ENCODE measurements at regions not wholly inside any gene's neighbourhood (a gene's known extent, or its start where the extent isn't known, plus 50 kb on each side); places are given as distances from the start of the nearest gene placed in this dataset.

DNA sequence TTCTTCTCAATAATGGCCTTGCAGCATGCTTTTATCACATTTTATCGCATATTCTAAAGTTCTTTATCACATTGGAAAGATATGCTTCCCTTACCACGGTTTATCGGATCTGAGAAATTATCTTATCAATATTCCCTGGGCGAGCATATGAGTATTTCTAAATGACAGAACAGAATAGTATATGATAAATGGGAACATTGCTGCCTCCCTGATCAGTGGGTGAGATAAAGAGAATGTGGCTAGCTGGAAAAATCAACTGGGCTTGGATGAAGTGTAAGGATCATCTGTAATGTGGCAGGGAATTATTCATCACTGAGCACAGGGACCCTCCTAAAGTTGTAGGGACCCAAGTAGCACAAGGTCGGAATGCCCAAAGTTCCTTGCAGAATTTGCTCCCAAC, 667.4 kb upstream of the NRP1 start:
- no peak for DNase-seq (ENCODE audit: low read depth in 1 of 2, low spot score in 1 of 2)
- Histone ChIP-seq H3K27me3 (ENCODE audit: insufficient read depth, poor library complexity, severe bottlenecking) (no peaks in the 10 kb centered on the region), H3K4me3 (replicated peaks; ENCODE audit: insufficient read depth, low read length) (no peak overlapping the region), H3K27ac (replicated peaks) (no peak overlapping the region)
- TF ChIP-seq, protein P1, sequence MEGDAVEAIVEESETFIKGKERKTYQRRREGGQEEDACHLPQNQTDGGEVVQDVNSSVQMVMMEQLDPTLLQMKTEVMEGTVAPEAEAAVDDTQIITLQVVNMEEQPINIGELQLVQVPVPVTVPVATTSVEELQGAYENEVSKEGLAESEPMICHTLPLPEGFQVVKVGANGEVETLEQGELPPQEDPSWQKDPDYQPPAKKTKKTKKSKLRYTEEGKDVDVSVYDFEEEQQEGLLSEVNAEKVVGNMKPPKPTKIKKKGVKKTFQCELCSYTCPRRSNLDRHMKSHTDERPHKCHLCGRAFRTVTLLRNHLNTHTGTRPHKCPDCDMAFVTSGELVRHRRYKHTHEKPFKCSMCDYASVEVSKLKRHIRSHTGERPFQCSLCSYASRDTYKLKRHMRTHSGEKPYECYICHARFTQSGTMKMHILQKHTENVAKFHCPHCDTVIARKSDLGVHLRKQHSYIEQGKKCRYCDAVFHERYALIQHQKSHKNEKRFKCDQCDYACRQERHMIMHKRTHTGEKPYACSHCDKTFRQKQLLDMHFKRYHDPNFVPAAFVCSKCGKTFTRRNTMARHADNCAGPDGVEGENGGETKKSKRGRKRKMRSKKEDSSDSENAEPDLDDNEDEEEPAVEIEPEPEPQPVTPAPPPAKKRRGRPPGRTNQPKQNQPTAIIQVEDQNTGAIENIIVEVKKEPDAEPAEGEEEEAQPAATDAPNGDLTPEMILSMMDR (IDR thresholded peaks at IDR 0.05; ENCODE audit: insufficient read depth, low read length): no peak
- TF ChIP-seq SPI1 (IDR thresholded peaks at IDR 0.05; ENCODE audit: borderline replicate concordance, low read depth) (no peak), GABPA (IDR thresholded peaks at IDR 0.05; ENCODE audit: low read depth) (no peak), POLR2AphosphoS5 (IDR thresholded peaks at IDR 0.05; ENCODE audit: low read depth) (no peak)
- TF ChIP-seq, protein P2, sequence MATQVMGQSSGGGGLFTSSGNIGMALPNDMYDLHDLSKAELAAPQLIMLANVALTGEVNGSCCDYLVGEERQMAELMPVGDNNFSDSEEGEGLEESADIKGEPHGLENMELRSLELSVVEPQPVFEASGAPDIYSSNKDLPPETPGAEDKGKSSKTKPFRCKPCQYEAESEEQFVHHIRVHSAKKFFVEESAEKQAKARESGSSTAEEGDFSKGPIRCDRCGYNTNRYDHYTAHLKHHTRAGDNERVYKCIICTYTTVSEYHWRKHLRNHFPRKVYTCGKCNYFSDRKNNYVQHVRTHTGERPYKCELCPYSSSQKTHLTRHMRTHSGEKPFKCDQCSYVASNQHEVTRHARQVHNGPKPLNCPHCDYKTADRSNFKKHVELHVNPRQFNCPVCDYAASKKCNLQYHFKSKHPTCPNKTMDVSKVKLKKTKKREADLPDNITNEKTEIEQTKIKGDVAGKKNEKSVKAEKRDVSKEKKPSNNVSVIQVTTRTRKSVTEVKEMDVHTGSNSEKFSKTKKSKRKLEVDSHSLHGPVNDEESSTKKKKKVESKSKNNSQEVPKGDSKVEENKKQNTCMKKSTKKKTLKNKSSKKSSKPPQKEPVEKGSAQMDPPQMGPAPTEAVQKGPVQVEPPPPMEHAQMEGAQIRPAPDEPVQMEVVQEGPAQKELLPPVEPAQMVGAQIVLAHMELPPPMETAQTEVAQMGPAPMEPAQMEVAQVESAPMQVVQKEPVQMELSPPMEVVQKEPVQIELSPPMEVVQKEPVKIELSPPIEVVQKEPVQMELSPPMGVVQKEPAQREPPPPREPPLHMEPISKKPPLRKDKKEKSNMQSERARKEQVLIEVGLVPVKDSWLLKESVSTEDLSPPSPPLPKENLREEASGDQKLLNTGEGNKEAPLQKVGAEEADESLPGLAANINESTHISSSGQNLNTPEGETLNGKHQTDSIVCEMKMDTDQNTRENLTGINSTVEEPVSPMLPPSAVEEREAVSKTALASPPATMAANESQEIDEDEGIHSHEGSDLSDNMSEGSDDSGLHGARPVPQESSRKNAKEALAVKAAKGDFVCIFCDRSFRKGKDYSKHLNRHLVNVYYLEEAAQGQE (IDR thresholded peaks at IDR 0.05; ENCODE audit: insufficient replicate concordance, low read depth): no peak

DNA sequence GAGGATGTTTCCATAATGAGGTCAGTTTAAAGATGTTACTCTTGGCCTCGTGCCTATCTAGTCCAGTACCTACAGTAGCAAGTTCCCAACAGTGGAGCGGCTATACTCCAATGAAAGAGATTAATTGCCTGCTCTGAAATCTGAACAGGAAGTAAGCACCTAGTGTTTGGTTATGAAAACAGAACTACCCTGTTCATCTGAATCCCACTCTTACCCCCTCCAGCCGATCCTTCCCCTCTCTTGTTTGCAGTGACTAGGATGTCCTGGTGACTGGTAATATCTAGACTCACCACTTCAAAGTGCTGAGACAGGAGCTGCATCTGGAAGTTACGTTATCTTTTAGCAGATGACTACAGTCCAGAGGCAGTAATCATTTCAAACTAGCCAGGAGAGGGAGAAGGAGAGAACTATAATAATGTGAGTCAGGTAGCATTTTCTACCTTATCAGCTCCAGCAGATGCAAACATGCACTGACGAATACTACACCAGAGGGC, 666.7 kb upstream of the NRP1 start:
- no peak for DNase-seq (ENCODE audit: low read depth in 1 of 2, low spot score in 1 of 2)
- TF ChIP-seq, protein P1 (IDR thresholded peaks at IDR 0.05; ENCODE audit: insufficient read depth, low read length): no peak
- TF ChIP-seq POLR2AphosphoS5 (IDR thresholded peaks at IDR 0.05; ENCODE audit: low read depth): no peak
- no peak for TF ChIP-seq SPI1 (IDR thresholded peaks at IDR 0.05; ENCODE audit: borderline replicate concordance, low read depth)
- TF ChIP-seq, protein P2 (IDR thresholded peaks at IDR 0.05; ENCODE audit: insufficient replicate concordance, low read depth): no peak
- no peak for TF ChIP-seq GABPA (IDR thresholded peaks at IDR 0.05; ENCODE audit: low read depth)
- Histone ChIP-seq H3K27me3 (ENCODE audit: insufficient read depth, poor library complexity, severe bottlenecking) (no peaks in the 10 kb centered on the region), H3K27ac (replicated peaks) (no peak overlapping the region), H3K4me3 (replicated peaks; ENCODE audit: insufficient read depth, low read length) (no peak overlapping the region)

DNA sequence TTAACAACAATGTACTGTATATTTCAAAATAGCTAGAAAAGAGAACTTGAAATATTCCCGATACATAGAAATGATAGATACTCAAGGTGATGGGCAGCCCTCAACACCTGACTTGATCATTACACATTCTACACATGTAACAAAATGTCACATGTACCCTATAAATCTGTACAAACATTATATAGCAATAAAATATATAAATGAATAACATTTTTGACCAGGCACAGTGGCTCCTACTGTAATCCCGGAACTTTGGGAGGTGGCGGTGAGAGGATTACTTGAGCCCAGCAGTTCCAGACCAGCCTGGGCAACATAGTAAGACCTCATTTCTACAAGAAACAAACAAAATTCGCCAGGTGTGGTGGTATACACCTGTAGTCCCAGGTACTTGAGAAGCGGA, 659.5 kb upstream of the NRP1 start:
- no peak overlapping the region for H3K4me3 ChIP-seq (replicated peaks; ENCODE audit: insufficient read depth, low read length)
- TF ChIP-seq POLR2AphosphoS5 (IDR thresholded peaks at IDR 0.05; ENCODE audit: low read depth) (no peak), SPI1 (IDR thresholded peaks at IDR 0.05; ENCODE audit: borderline replicate concordance, low read depth) (no peak), GABPA (IDR thresholded peaks at IDR 0.05; ENCODE audit: low read depth) (no peak)
- TF ChIP-seq, protein P1 (IDR thresholded peaks at IDR 0.05; ENCODE audit: insufficient read depth, low read length): no peak
- TF ChIP-seq, protein P2 (IDR thresholded peaks at IDR 0.05; ENCODE audit: insufficient replicate concordance, low read depth): no peak
- no peak for DNase-seq (ENCODE audit: low read depth in 1 of 2, low spot score in 1 of 2)
- no peaks in the 10 kb centered on the region for H3K27me3 ChIP-seq (ENCODE audit: insufficient read depth, poor library complexity, severe bottlenecking)
- no peak overlapping the region for H3K27ac ChIP-seq (replicated peaks)

All from HL-60 (cell line).